Parathyroid adenoma (tissue), 2 donors: ENCODE measurements at regions not wholly inside any gene's neighbourhood (a gene's known extent, or its start where the extent isn't known, plus 50 kb on each side); places are given as distances from the start of the nearest gene placed in this dataset.

ENCODE experiments used
- H2AFZ ChIP-seq: fragments of 300-600 bp; sonication (generic); one replicate; pipeline ENCODE4 v1.7.0; 2017; ENCODE audit warnings: antibody characterized with exemption, mild to moderate bottlenecking
- H3K27ac ChIP-seq: fragments of 300-600 bp; sonication (generic); one replicate; pipeline ENCODE4 v1.7.0; 2017
- H3K27me3 ChIP-seq: fragments of 300-600 bp; sonication (generic); one replicate; pipeline ENCODE4 v1.7.0; 2017; ENCODE audit warnings: low read length; ENCODE audit not compliant: control insufficient read depth, insufficient read depth
- H3K36me3 ChIP-seq: fragments of 300-600 bp; sonication (generic); one replicate; pipeline ENCODE4 v1.7.0; 2017; ENCODE audit warnings: low read length; ENCODE audit not compliant: control insufficient read depth, insufficient read depth
- H3K4me1 ChIP-seq: fragments of 300-600 bp; sonication (generic); one replicate; pipeline ENCODE4 v1.7.0; 2017; ENCODE audit warnings: control low read depth
- H3K4me2 ChIP-seq: fragments of 300-600 bp; sonication (generic); one replicate; pipeline ENCODE4 v1.7.0; 2017; ENCODE audit warnings: low read length
- H3K4me3 ChIP-seq: fragments of 300-600 bp; sonication (generic); one replicate; pipeline ENCODE4 v1.7.0; 2017; ENCODE audit warnings: low read depth, low read length
- H3K79me2 ChIP-seq: fragments of 300-600 bp; sonication (generic); one replicate; pipeline ENCODE4 v1.7.0; 2017; ENCODE audit warnings: control low read depth
- H3K9ac ChIP-seq: fragments of 300-600 bp; sonication (generic); one replicate; pipeline ENCODE4 v1.7.0; 2017; ENCODE audit warnings: mild to moderate bottlenecking
- H3K9me3 ChIP-seq: fragments of 300-600 bp; sonication (generic); one replicate; pipeline ENCODE4 v1.7.0; 2017; ENCODE audit warnings: low read length; ENCODE audit not compliant: control insufficient read depth
- CTCF ChIP-seq: fragments of 300-600 bp; sonication (generic); IDR thresholded peaks from one replicate; pipeline ENCODE4 v1.7.0; 2017; ENCODE audit warnings: antibody characterized with exemption, mild to moderate bottlenecking
- donor health status: primary hyperparathyroidism.

- TF ChIP-seq CTCF: no peak
- Histone ChIP-seq H3K36me3 (no peaks in the 10 kb centered on the region), H3K4me1 (no peaks in the 10 kb centered on the region), H3K27me3 (no peaks in the 10 kb centered on the region), H3K27ac (no peak overlapping the region), H3K4me2 (no peak overlapping the region), H2AFZ (no peak overlapping the region), H3K9ac (no peak overlapping the region), H3K79me2 (no peaks in the 10 kb centered on the region), H3K4me3 (no peak overlapping the region), H3K9me3 (no peaks in the 10 kb centered on the region)
Observed at GRCh38 chr5:38739011-38739704, 106.7 kb upstream of the OSMR start.

GRCh38 chr5:38739705-38740045 is 106.1 kb upstream of the OSMR start:
- Histone ChIP-seq H3K9me3 (no peaks in the 10 kb centered on the region), H3K4me3 (no peak overlapping the region), H3K27ac (no peak overlapping the region), H3K27me3 (no peaks in the 10 kb centered on the region), H3K9ac (no peak overlapping the region), H2AFZ (no peak overlapping the region), H3K4me2 (no peak overlapping the region), H3K4me1 (no peaks in the 10 kb centered on the region), H3K36me3 (no peaks in the 10 kb centered on the region), H3K79me2 (no peaks in the 10 kb centered on the region)
- TF ChIP-seq CTCF: no peak

GRCh38 chr5:38742821-38743220 is 103.0 kb upstream of the OSMR start:
- no peak overlapping the region for H3K27ac ChIP-seq
- no peak overlapping the region for H3K9ac ChIP-seq
- H3K4me1 ChIP-seq: no peaks in the 10 kb centered on the region
- no peaks in the 10 kb centered on the region for H3K79me2 ChIP-seq
- no peaks in the 10 kb centered on the region for H3K36me3 ChIP-seq
- H3K4me3 ChIP-seq: no peak overlapping the region
- no peak overlapping the region for H2AFZ ChIP-seq
- H3K4me2 ChIP-seq: no peak overlapping the region
- no peaks in the 10 kb centered on the region for H3K9me3 ChIP-seq
- H3K27me3 ChIP-seq: no peaks in the 10 kb centered on the region
- TF ChIP-seq CTCF: no peak

- H3K79me2 ChIP-seq: no peaks in the 10 kb centered on the region
- H3K27ac ChIP-seq: no peak overlapping the region
- no peaks in the 10 kb centered on the region for H3K27me3 ChIP-seq
- H3K4me1 ChIP-seq: no peaks in the 10 kb centered on the region
- H3K4me3 ChIP-seq: no peak overlapping the region
- H3K36me3 ChIP-seq: no peaks in the 10 kb centered on the region
- H3K9ac ChIP-seq: no peak overlapping the region
- no peaks in the 10 kb centered on the region for H3K9me3 ChIP-seq
- TF ChIP-seq CTCF: no peak
- H2AFZ ChIP-seq: no peak overlapping the region
- no peak overlapping the region for H3K4me2 ChIP-seq
Observed at GRCh38 chr5:38743562-38743961, 102.2 kb upstream of the OSMR start.
